HEK293 (cell line): ENCODE measurements at regions not wholly inside any gene's neighbourhood (a gene's known extent, or its start where the extent isn't known, plus 50 kb on each side); places are given as distances from the start of the nearest gene placed in this dataset.

Source experiments
- CTCF ChIA-PET: fragments of 350-600 bp; formaldehyde crosslinking; extraction: SDS; loops from one replicate; lab custom pipeline; 2021; ENCODE audit warnings: antibody characterized with exemption; lab: Yijun Ruan, JAX
- POLR2A ChIA-PET: fragments of 300-600 bp; formaldehyde crosslinking; extraction: SDS; loops from one replicate; lab custom pipeline; 2020; ENCODE audit warnings: antibody characterized with exemption, inconsistent platforms; lab: Yijun Ruan, JAX
- H3K27ac ChIP-seq: fragments of 200-500 bp; sonication (Bioruptor generic); 2 replicates; pipeline ENCODE4 v1.5.1; 2014; ENCODE audit warnings: low read depth, low read length, control low read depth, inconsistent platforms; ENCODE audit errors: extremely low read depth
- H3K36me3 ChIP-seq, 2 experiments: fragments of 200-500 bp in 1 of 2; sonication (Bioruptor generic) in 1 of 2; 1 replicate in 1 of 2; 2 replicates in 1 of 2; pipeline ENCODE4 v1.5.1; 2014 to 2017; ENCODE audit warnings: inconsistent platforms in 2 of 2, low read length in 2 of 2; ENCODE audit not compliant: control insufficient read depth in 2 of 2, insufficient read depth in 1 of 2
- H3K4me1 ChIP-seq: fragments of 200-500 bp; sonication (Bioruptor generic); 2 replicates; pipeline ENCODE4 v1.5.1; 2014; ENCODE audit warnings: mild to moderate bottlenecking, low read length, inconsistent platforms; ENCODE audit not compliant: control insufficient read depth, insufficient read depth
- H3K4me3 ChIP-seq: 2 replicates; pipeline ENCODE4 v1.5.1; 2011; ENCODE audit warnings: low read depth, mild to moderate bottlenecking, control low read depth, low read length, moderate library complexity
- H3K9me3 ChIP-seq: fragments of 200-500 bp; sonication (Bioruptor generic); 2 replicates; pipeline ENCODE4 v1.5.1; 2014; ENCODE audit warnings: low read depth, low read length, inconsistent platforms; ENCODE audit not compliant: control insufficient read depth, insufficient read depth
- BCL11B ChIP-seq: fragments of 450-650 bp; formaldehyde crosslinking; IDR thresholded peaks from 2 replicates; pipeline ENCODE4 v1.5.1; 2016; ENCODE audit warnings: low read depth, missing biosample characterization, missing genetic modification characterization
- EGR2 ChIP-seq: fragments of 450-650 bp; formaldehyde crosslinking; IDR thresholded peaks from 2 replicates; pipeline ENCODE4 v1.5.1; 2016; ENCODE audit warnings: low read depth, missing biosample characterization, missing genetic modification characterization
- FEZF1 ChIP-seq: fragments of 450-650 bp; formaldehyde crosslinking; IDR thresholded peaks from 2 replicates; pipeline ENCODE4 v1.5.1; 2016; ENCODE audit warnings: missing biosample characterization, missing genetic modification characterization
- GLI4 ChIP-seq: fragments of 450-650 bp; formaldehyde crosslinking; IDR thresholded peaks from 2 replicates; pipeline ENCODE4 v1.5.1; 2016; ENCODE audit warnings: missing biosample characterization, missing genetic modification characterization
- HOXA7 ChIP-seq: sonication (generic); formaldehyde crosslinking; IDR thresholded peaks from 2 replicates; pipeline ENCODE4 v1.8.1; 2022; ENCODE audit warnings: missing genetic modification reagents, borderline replicate concordance
- TCF7L2 ChIP-seq: IDR thresholded peaks from 2 replicates; pipeline ENCODE4 v1.6.1; 2011; ENCODE audit warnings: low read depth, mild to moderate bottlenecking, inconsistent platforms, low read length, moderate library complexity, borderline replicate concordance
- YY1 ChIP-seq: fragments of 450-650 bp; formaldehyde crosslinking; IDR thresholded peaks from 2 replicates; pipeline ENCODE4 v1.5.1; 2018; ENCODE audit warnings: missing biosample characterization, missing genetic modification characterization
- ZBTB7A ChIP-seq: fragments of 450-650 bp; formaldehyde crosslinking; IDR thresholded peaks from 2 replicates; pipeline ENCODE4 v1.5.1; 2016; ENCODE audit warnings: low read depth, missing biosample characterization, missing genetic modification characterization
- ZNF146 ChIP-seq: fragments of 450-650 bp; formaldehyde crosslinking; IDR thresholded peaks from 2 replicates; pipeline ENCODE4 v1.5.1; 2016; ENCODE audit warnings: missing biosample characterization, missing genetic modification characterization
- ZNF157 ChIP-seq: fragments of 450-650 bp; formaldehyde crosslinking; IDR thresholded peaks from 2 replicates; pipeline ENCODE4 v1.5.1; 2016; ENCODE audit warnings: missing biosample characterization, missing genetic modification characterization
- ZNF23 ChIP-seq: fragments of 450-650 bp; formaldehyde crosslinking; IDR thresholded peaks from 2 replicates; pipeline ENCODE4 v1.5.1; 2016; ENCODE audit warnings: missing biosample characterization, missing genetic modification characterization, borderline replicate concordance
- ZNF239 ChIP-seq: fragments of 450-650 bp; formaldehyde crosslinking; IDR thresholded peaks from 2 replicates; pipeline ENCODE4 v1.5.1; 2016; ENCODE audit warnings: missing biosample characterization, missing genetic modification characterization
- ZNF274 ChIP-seq, 2 experiments: fragments of 200-500 bp in 1 of 2; fragments of 450-650 bp in 1 of 2; sonication (Bioruptor generic) in 1 of 2; formaldehyde crosslinking in 1 of 2; IDR thresholded peaks; 2 replicates each; pipeline versions ENCODE4 v1.5.1 to v1.6.1; 2014 to 2016; ENCODE audit warnings: borderline replicate concordance in 1 of 2, inconsistent platforms in 1 of 2, low read length in 1 of 2, missing biosample characterization in 1 of 2, missing genetic modification characterization in 1 of 2
- ZNF324 ChIP-seq: fragments of 450-650 bp; formaldehyde crosslinking; IDR thresholded peaks from 2 replicates; pipeline ENCODE4 v1.5.1; 2016; ENCODE audit warnings: missing biosample characterization, missing genetic modification characterization
- ZNF404 ChIP-seq: fragments of 450-650 bp; formaldehyde crosslinking; IDR thresholded peaks from 2 replicates; pipeline ENCODE4 v1.5.1; 2017; ENCODE audit warnings: missing biosample characterization, missing genetic modification characterization
- ZNF501 ChIP-seq: fragments of 450-650 bp; formaldehyde crosslinking; IDR thresholded peaks from 2 replicates; pipeline ENCODE4 v1.5.1; 2016; ENCODE audit warnings: missing biosample characterization, missing genetic modification characterization
- ZNF571 ChIP-seq: fragments of 450-650 bp; formaldehyde crosslinking; IDR thresholded peaks from 2 replicates; pipeline ENCODE4 v1.5.0; 2017; ENCODE audit warnings: missing biosample characterization, missing genetic modification characterization
- ZNF701 ChIP-seq: fragments of 450-650 bp; formaldehyde crosslinking; IDR thresholded peaks from 2 replicates; pipeline ENCODE4 v1.5.1; 2016; ENCODE audit warnings: missing biosample characterization, missing genetic modification characterization
- TF ChIP-seq, protein P1 (sequence below): fragments of 450-650 bp; IDR thresholded peaks from 2 replicates; pipeline ENCODE4 v1.5.1; 2018; ENCODE audit warnings: missing biosample characterization, mild to moderate bottlenecking, missing genetic modification characterization
- TF ChIP-seq, protein P2 (sequence below): fragments of 450-650 bp; formaldehyde crosslinking; IDR thresholded peaks from 2 replicates; pipeline ENCODE4 v1.5.1; 2017; ENCODE audit warnings: missing biosample characterization, missing genetic modification characterization
- TF ChIP-seq, protein P3 (sequence below): sonication (generic); formaldehyde crosslinking; IDR thresholded peaks from 2 replicates; pipeline ENCODE4 v1.8.1; 2022; ENCODE audit warnings: mild to moderate bottlenecking, moderate library complexity, missing genetic modification reagents
- TF ChIP-seq, protein P4 (sequence below): fragments of 450-650 bp; formaldehyde crosslinking; conservative IDR thresholded peaks from 2 replicates; pipeline ENCODE4 v1.5.1; 2016; ENCODE audit warnings: low read depth, missing biosample characterization, missing genetic modification characterization
- TF ChIP-seq, protein P5 (sequence below): fragments of 450-650 bp; formaldehyde crosslinking; IDR thresholded peaks from 2 replicates; pipeline ENCODE4 v1.5.1; 2017; ENCODE audit warnings: missing biosample characterization, mild to moderate bottlenecking, missing genetic modification characterization, moderate library complexity

DNA sequence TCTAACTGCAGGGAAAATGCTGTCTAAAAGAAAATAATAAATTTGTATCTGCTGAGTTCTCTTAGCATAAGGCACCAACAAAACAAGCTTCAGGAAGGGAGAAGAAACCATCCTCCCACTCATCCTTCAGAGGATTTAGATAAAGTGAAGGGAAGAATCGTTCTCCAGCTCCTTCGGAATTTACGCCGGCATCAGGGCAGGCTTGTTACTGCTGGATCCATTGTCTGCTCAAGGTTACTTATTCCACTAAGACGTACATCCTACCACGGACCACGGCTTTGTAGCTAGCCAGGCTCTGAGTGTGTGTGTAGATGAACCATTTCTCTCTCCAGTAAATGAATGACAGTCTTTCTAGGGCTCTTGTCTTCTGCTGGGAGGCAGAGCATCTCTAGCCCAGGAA is 60.4 kb downstream of the HAND2 start (continued):
- TF ChIP-seq ZNF23 (tag by site-specific recombination) = no peak
- no peak for TF ChIP-seq ZNF571
- no peak for TF ChIP-seq YY1 (tag by site-specific recombination)
- no peak for TF ChIP-seq TCF7L2
- no peak for TF ChIP-seq EGR2 (tag by site-specific recombination)

DNA sequence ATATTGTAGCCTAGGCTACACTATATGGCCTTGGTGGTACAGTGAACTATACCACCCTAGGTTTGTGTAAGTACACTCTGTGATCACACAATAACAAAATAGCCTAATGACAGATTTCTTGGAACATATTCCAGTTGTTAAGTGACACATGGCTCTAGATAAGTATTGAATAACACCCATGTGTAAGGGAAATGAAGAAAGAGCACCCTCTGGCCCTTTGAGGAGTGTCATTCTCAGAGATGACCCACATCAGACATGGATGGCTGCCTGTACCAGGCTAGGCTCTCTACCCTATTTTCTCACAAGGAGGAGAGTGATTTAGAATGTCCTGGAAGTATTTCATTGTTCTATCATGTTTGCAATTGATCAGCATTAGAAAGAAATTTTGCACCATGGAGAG is 61.7 kb downstream of the HAND2 start:
- POLR2A ChIA-PET = no interaction called here

More for the DNA sequence above, 61.7 kb downstream of the HAND2 start:
- Histone ChIP-seq H3K4me3 (no peak overlapping the region), H3K4me1 (no peaks in the 10 kb centered on the region), H3K9me3 (no peaks in the 10 kb centered on the region), H3K27ac (no peak overlapping the region), H3K36me3 (no peaks in the 10 kb centered on the region)
- CTCF ChIA-PET = no interaction called here
- TF ChIP-seq, protein P1, sequence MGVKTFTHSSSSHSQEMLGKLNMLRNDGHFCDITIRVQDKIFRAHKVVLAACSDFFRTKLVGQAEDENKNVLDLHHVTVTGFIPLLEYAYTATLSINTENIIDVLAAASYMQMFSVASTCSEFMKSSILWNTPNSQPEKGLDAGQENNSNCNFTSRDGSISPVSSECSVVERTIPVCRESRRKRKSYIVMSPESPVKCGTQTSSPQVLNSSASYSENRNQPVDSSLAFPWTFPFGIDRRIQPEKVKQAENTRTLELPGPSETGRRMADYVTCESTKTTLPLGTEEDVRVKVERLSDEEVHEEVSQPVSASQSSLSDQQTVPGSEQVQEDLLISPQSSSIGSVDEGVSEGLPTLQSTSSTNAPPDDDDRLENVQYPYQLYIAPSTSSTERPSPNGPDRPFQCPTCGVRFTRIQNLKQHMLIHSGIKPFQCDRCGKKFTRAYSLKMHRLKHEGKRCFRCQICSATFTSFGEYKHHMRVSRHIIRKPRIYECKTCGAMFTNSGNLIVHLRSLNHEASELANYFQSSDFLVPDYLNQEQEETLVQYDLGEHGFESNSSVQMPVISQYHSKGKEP (tag by site-specific recombination) = no peak
- TF ChIP-seq ZNF239 (tag by site-specific recombination) = no peak
- TF ChIP-seq, protein P2, sequence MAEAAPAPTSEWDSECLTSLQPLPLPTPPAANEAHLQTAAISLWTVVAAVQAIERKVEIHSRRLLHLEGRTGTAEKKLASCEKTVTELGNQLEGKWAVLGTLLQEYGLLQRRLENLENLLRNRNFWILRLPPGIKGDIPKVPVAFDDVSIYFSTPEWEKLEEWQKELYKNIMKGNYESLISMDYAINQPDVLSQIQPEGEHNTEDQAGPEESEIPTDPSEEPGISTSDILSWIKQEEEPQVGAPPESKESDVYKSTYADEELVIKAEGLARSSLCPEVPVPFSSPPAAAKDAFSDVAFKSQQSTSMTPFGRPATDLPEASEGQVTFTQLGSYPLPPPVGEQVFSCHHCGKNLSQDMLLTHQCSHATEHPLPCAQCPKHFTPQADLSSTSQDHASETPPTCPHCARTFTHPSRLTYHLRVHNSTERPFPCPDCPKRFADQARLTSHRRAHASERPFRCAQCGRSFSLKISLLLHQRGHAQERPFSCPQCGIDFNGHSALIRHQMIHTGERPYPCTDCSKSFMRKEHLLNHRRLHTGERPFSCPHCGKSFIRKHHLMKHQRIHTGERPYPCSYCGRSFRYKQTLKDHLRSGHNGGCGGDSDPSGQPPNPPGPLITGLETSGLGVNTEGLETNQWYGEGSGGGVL (tag by site-specific recombination) = no peak
- TF ChIP-seq BCL11B (tag by site-specific recombination) = no peak
- no peak for TF ChIP-seq ZNF146 (tag by site-specific recombination)
- TF ChIP-seq, protein P3, sequence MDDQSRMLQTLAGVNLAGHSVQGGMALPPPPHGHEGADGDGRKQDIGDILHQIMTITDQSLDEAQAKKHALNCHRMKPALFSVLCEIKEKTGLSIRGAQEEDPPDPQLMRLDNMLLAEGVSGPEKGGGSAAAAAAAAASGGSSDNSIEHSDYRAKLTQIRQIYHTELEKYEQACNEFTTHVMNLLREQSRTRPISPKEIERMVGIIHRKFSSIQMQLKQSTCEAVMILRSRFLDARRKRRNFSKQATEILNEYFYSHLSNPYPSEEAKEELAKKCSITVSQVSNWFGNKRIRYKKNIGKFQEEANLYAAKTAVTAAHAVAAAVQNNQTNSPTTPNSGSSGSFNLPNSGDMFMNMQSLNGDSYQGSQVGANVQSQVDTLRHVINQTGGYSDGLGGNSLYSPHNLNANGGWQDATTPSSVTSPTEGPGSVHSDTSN (CRISPR knock-in tag) = no peak
- no peak for TF ChIP-seq ZNF274 (IDR thresholded peaks at IDR 0.05; ENCODE audit: low read length)
- TF ChIP-seq ZNF274 (tag by site-specific recombination; IDR thresholded peaks at IDR 0.05; ENCODE audit: borderline replicate concordance) = no peak
- no peak for TF ChIP-seq ZNF404
- no peak for TF ChIP-seq ZBTB7A (tag by site-specific recombination)
- no peak for TF ChIP-seq HOXA7 (CRISPR knock-in tag)
- TF ChIP-seq, protein P4, sequence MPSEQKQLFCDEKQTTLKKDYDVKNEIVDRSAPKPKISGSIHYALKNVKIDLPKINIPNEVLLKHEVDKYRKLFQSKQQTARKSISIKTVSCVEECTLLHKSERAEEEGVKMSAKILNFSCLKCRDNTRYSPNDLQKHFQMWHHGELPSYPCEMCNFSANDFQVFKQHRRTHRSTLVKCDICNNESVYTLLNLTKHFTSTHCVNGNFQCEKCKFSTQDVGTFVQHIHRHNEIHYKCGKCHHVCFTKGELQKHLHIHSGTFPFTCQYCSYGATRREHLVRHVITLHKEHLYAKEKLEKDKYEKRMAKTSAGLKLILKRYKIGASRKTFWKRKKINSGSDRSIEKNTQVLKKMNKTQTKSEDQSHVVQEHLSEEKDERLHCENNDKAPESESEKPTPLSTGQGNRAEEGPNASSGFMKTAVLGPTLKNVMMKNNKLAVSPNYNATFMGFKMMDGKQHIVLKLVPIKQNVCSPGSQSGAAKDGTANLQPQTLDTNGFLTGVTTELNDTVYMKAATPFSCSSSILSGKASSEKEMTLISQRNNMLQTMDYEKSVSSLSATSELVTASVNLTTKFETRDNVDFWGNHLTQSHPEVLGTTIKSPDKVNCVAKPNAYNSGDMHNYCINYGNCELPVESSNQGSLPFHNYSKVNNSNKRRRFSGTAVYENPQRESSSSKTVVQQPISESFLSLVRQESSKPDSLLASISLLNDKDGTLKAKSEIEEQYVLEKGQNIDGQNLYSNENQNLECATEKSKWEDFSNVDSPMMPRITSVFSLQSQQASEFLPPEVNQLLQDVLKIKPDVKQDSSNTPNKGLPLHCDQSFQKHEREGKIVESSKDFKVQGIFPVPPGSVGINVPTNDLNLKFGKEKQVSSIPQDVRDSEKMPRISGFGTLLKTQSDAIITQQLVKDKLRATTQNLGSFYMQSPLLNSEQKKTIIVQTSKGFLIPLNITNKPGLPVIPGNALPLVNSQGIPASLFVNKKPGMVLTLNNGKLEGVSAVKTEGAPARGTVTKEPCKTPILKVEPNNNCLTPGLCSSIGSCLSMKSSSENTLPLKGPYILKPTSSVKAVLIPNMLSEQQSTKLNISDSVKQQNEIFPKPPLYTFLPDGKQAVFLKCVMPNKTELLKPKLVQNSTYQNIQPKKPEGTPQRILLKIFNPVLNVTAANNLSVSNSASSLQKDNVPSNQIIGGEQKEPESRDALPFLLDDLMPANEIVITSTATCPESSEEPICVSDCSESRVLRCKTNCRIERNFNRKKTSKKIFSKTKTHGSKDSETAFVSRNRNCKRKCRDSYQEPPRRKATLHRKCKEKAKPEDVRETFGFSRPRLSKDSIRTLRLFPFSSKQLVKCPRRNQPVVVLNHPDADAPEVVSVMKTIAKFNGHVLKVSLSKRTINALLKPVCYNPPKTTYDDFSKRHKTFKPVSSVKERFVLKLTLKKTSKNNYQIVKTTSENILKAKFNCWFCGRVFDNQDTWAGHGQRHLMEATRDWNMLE = no peak
- TF ChIP-seq, protein P5, sequence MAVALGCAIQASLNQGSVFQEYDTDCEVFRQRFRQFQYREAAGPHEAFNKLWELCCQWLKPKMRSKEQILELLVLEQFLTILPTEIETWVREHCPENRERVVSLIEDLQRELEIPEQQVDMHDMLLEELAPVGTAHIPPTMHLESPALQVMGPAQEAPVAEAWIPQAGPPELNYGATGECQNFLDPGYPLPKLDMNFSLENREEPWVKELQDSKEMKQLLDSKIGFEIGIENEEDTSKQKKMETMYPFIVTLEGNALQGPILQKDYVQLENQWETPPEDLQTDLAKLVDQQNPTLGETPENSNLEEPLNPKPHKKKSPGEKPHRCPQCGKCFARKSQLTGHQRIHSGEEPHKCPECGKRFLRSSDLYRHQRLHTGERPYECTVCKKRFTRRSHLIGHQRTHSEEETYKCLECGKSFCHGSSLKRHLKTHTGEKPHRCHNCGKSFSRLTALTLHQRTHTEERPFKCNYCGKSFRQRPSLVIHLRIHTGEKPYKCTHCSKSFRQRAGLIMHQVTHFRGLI (tag by site-specific recombination) = no peak
- TF ChIP-seq ZNF157 (tag by site-specific recombination) = no peak
- no peak for TF ChIP-seq GLI4 (tag by site-specific recombination)
- no peak for TF ChIP-seq ZNF701 (tag by site-specific recombination)
- TF ChIP-seq FEZF1 (tag by site-specific recombination) = no peak
- TF ChIP-seq ZNF324 (tag by site-specific recombination) = no peak
- no peak for TF ChIP-seq ZNF501
